ENCODE measurements at regions not wholly inside any gene's neighbourhood (a gene's known extent, or its start where the extent isn't known, plus 50 kb on each side); places are given as distances from the start of the nearest gene placed in this dataset.

DNA sequence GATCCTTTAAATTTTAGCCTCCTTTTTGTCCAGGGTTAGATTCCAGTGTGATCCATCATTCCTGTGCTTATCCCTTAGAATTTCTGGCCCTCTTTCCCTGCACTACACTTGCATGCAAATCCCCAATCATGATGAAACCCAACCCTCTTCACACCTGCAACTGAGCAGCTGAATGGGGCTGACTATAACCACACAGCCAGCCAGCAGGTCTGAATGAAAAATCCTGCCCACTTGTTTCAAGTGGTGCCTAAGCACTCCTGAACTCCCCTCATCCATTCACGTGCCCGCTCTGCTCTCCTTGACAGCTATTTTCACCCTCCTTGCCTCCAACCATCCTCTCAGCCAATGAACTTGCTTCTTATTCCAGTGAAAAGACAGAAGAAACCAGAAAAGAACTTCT, 80.5 kb upstream of the AFF3 start:
- ATAC-seq = no peak

DNA sequence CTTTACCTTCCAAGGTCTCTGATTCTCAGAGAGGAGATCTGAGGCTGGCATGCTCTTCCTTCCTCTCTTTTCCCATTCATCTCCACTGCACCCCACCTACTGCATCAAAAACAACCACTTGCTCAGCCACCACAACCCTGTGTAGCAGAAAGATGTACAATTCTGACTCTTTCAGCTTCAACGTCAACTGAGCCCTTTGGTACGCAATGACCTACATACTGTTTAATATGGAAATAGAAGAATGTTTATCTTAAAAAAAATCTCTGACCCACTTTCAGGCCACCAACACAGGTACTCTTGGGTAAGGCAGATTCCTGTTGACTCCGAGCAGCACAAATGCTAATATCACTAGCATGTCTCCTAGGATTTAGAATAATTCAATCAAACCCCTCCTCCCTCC, 76.2 kb upstream of the AFF3 start:
- H3K27ac Mint-ChIP-seq = no peak overlapping the region
- no peaks in the 10 kb centered on the region for H3K36me3 Mint-ChIP-seq
- H3K9me3 Mint-ChIP-seq = peaks cover 5 to 6% of the 10 kb centered on the region in 2 donors
- DNase-seq (ENCODE audit: low spot score in 2 of 2) (no peak), ATAC-seq (no peak)

More for the DNA sequence above, 80.5 kb upstream of the AFF3 start:
- DNase-seq (ENCODE audit: low spot score in 2 of 2) = no peak
- no peaks in the 10 kb centered on the region for H3K36me3 Mint-ChIP-seq
- H3K9me3 Mint-ChIP-seq = peaks cover 5 to 6% of the 10 kb centered on the region in 2 donors
- H3K27ac Mint-ChIP-seq = no peak overlapping the region

DNA sequence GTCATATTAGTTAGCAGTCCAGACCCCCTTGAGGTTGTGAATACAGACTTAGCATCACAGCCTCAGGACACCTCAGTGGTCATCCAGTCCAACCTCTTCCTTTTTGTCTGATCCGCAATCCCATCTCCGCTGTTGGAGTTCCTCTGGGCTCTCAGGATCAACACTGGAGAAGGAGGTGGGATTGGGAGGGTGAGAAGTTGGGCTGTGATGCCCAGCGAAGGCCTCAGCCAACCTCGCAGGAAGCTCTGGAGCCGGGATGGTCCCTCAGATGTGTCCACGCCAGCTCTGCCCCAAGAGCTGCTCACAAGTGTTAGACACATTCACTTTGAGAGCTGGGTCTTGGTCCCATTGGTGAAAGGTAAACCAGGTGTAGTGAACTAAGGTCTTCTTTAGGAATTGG, 74.9 kb upstream of the AFF3 start:
- Mint-ChIP-seq H3K27ac (no peak overlapping the region), H3K36me3 (no peaks in the 10 kb centered on the region), H3K9me3 (peaks cover 5 to 6% of the 10 kb centered on the region in 2 donors)
- ATAC-seq (no peak), DNase-seq (ENCODE audit: low spot score in 2 of 2) (no peak)

DNA sequence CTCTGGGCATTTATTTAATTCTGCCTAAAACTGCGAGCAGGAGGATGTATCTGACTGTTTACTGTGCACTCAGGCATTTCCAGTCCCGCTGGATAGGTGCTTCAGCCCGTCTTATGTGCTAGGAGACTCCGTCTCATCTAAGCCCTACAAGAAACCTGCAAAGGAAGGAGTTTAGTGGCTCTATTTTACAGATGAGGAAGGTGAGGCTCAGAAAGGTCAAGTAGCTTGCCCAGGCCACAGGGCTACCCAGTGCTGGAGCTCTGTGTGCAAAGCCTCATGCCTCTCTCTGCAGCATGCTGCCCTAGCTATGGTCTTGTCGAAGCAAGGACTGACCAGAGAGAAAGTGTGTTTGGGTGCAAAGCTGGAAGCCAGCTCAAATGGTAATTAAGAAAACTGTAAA, 73.6 kb upstream of the AFF3 start:
- ATAC-seq = no peak
- DNase-seq (ENCODE audit: low spot score in 2 of 2) = no peak
- no peak overlapping the region for H3K27ac Mint-ChIP-seq

DNA sequence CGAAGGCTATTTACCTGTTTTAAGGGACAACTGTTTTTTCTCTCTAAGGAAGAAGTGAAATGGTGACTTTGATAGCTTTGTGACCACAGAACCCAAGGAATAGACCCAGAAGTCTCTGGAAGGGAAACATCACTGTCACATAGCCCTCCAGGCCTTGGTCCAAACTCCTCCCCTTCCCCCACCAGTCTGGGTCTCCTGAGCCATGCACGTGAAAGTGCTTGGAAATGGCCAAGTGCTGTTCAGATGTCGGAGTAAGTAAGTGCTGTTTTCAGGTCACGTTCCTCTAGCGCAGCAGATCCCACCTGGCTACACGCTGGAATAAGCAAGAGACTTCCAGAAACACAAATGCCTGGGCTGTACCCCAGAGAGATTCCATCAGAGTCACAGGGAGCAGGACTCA, 73.0 kb upstream of the AFF3 start:
- H3K9me3 Mint-ChIP-seq = no peaks in the 10 kb centered on the region
- H3K27ac Mint-ChIP-seq = no peak overlapping the region
- ATAC-seq = no peak
- no peaks in the 10 kb centered on the region for H3K36me3 Mint-ChIP-seq
- no peak for DNase-seq (ENCODE audit: low spot score in 2 of 2)

More for the DNA sequence above, 73.6 kb upstream of the AFF3 start:
- no peaks in the 10 kb centered on the region for H3K36me3 Mint-ChIP-seq
- H3K9me3 Mint-ChIP-seq = no peaks in the 10 kb centered on the region

DNA sequence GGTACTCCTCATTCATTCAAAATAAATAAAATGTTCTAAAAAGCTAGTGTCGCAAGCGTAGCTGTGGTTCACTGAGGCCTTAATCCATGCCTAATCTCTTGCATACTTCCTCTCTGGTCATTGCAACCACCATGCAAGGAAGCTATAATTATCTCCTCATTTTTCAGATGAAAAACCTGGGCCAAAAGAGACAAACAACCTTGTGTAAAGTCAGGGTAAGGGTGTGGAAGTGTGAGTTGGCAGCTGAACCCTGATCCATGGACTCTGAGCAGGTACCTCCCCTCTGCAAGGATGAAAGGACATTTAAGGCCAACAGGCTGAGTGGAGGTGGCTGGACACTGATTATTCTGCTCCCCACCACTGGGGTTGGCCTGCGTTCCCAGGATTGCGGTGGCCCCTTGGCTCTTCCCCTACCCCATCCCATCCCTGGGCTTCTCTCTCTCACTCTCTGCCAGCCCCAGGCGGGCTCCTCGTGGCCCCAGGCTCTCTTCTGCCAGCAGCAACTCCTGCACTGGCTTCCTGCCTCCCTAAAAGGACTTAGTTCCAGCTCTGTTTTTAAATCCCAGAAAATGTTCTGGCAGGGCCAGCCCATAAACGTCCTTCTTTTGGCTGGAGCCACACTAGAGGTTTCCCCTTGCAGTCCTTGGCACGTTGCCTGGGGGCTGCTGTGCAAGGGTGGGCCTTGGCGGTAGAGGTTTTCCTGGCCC, 72.0 kb upstream of the AFF3 start:
- H3K36me3 Mint-ChIP-seq = no peaks in the 10 kb centered on the region
- no peaks in the 10 kb centered on the region for H3K9me3 Mint-ChIP-seq
- no peak for DNase-seq (ENCODE audit: low spot score in 2 of 2)
- ATAC-seq = no peak
- H3K27ac Mint-ChIP-seq = no peak overlapping the region

DNA sequence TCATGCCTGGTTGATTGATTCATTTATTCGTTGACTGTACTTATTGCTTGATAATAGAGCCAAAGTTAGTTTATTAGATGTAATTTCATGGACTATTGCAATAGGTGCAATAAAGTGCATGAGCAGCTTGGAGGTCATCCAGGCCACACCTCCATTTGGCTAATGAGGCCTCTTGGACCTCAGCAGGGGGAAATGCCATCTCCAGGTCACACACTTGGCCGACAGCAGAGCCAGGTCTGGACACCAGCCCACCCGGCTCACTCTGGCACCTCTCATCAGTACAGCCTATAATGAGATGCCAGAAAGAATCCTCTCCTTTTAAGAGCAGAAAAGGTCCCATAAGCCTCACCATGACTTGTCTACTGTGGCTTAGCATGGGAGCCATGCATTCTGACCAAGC, 71.2 kb upstream of the AFF3 start:
- H3K36me3 Mint-ChIP-seq = no peaks in the 10 kb centered on the region
- H3K27ac Mint-ChIP-seq = no peak overlapping the region
- no peaks in the 10 kb centered on the region for H3K9me3 Mint-ChIP-seq
- DNase-seq (ENCODE audit: low spot score in 2 of 2) (no peak), ATAC-seq (no peak)

DNA sequence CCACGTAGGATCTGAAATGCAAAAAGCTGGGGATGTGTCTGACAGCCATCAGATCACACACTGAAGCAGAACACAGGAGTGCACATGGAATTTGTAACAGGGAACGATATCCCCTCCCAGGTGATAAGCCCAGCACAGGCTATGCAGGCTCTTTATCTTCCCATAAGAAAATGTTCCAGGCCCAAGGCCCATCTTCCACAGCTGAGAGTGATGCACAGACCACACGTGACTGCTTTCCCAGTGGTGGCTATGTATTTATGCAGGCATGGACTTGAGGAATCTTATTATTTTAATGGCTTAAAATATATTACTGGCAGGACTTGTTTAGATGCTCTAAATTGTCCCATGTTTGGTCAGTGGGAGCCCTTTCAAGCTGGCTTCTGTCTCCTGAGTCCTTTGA, 70.5 kb upstream of the AFF3 start:
- H3K36me3 Mint-ChIP-seq = no peaks in the 10 kb centered on the region
- no peak for ATAC-seq
- H3K27ac Mint-ChIP-seq = no peak overlapping the region
- no peaks in the 10 kb centered on the region for H3K9me3 Mint-ChIP-seq
- no peak for DNase-seq (ENCODE audit: low spot score in 2 of 2)

DNA sequence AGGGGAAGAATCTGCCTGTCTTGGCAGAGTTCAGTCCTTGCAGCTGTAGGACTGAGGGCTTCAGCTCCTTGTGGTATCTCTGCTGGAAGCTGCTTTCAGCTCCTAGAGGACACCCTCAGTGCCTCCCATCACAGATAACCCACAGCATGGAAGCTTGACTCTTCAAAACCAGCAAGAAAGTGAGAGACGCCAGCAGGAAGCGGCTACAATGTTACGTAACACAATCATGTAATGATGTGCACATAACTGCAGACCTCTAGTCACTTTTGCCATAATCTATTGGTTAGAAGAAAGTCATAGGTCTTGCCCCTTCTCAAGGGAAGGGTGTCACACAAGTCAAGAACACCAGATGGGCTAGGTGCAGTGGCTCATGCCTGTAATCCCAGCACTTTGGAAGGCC, 69.1 kb upstream of the AFF3 start:
- Mint-ChIP-seq H3K27ac (no peak overlapping the region), H3K36me3 (no peaks in the 10 kb centered on the region)
- ATAC-seq = no peak

DNA sequence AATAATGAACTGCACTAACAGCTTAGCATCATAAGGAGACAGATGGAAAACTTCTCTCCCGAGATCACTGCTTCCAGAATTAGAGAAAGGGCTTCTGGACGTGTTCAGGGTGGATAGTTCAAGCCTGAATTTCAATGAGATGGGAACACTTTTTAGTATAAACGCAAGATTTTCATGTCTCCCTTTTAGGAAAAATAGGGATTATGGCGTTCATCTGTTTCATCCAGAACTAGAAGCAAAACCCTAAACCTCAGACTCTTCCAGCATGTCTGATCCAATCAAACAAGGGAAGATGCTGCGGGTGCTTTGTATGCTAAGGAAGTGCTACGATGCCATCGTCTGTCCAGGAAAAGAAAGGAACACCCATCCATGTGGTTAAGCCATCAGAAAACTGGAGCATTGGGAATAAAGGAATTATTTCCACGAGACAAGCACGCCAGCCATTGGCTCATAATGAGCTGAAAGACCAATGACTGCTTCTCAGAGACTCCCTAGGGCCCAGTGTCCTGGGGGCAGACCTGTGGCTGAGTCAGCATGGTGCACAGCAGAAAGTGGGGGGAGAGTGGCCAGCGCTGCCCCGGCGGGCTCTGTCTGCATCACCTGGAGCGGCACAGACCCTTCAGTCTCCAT, 65.9 kb upstream of the AFF3 start:
- Mint-ChIP-seq H3K9me3 (no peaks in the 10 kb centered on the region), H3K36me3 (no peaks in the 10 kb centered on the region), H3K27ac (no peak overlapping the region)
- ATAC-seq = no peak
- DNase-seq (ENCODE audit: low spot score in 2 of 2) = no peak

More for the DNA sequence above, 69.1 kb upstream of the AFF3 start:
- DNase-seq (ENCODE audit: low spot score in 2 of 2) = no peak
- no peaks in the 10 kb centered on the region for H3K9me3 Mint-ChIP-seq

DNA sequence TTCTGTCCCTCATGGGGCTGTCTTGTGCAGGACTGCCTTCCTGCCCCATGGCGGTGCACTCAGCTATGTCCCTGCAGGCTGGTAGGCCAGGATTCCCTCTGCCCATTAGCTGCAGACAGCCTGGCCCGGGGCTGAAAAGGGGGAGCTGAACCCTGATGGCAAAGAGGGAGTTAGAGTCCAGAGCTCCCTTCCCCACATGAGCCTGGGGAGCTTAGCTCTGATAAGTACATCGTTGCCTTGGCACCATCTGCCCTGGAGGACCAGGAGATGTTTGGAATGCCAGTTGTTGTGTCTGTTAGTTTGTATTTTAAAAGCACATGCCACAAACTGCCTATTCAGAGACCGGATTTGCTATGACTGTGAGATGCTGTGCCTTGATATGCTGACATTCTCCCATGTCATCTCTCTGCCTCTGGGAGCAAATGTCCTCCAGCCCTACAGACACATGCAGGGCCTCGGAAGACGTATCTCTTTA, 65.1 kb upstream of the AFF3 start:
- H3K27ac Mint-ChIP-seq = no peak overlapping the region
- H3K36me3 Mint-ChIP-seq = no peaks in the 10 kb centered on the region
- H3K9me3 Mint-ChIP-seq = no peaks in the 10 kb centered on the region
- DNase-seq (ENCODE audit: low spot score in 2 of 2) (no peak), ATAC-seq (no peak)

DNA sequence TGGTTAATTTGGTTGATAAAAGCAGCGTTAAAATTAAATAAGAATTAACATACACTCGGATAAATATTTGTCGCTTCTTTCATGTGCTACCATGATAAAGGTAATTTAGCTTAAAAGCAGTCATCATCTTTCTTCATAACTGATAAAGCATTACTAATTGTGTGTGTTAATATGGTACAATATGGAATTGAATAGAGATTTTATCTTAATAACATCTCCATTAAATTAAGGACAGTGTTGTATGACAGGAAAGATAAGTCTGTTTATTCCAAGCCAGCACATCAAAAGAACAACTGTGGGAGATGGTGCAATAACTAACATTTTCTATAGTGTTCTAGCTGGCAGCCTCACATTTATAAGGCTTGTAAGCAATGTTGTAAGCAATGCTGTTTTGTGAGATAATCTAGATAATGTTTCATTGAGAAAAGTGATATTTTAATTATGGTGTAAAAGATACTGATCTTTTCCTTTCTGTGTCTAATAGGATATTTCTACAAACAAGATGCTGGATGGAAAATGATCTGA, 64.4 kb upstream of the AFF3 start:
- Mint-ChIP-seq H3K9me3 (no peaks in the 10 kb centered on the region), H3K27ac (no peak overlapping the region), H3K36me3 (no peaks in the 10 kb centered on the region)
- DNase-seq (ENCODE audit: low spot score in 2 of 2) (no peak), ATAC-seq (no peak)

DNA sequence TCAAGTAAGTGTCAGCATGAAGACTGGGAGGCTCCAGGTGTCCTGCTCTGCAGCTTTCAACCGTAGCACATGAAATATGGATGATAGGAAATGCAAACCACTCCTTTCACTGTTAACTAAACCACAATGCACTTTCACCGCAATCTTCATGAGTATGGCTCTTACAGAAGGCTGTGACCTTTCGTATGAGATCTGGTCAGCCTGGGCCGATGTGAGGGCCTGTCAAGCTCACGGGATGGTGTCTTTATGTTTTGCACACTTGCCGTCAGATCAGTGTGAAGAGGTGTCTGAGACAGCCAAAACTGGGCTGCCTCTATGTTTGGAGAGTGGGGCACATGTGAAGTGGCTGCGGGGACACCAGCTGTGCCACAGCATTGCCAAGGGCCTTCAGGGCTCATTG, 62.8 kb upstream of the AFF3 start:
- DNase-seq (ENCODE audit: low spot score in 2 of 2) = no peak
- Mint-ChIP-seq H3K9me3 (no peaks in the 10 kb centered on the region), H3K27ac (no peak overlapping the region), H3K36me3 (no peaks in the 10 kb centered on the region)
- peak in 1 of 2 donors; percentile 37 for ATAC-seq

DNA sequence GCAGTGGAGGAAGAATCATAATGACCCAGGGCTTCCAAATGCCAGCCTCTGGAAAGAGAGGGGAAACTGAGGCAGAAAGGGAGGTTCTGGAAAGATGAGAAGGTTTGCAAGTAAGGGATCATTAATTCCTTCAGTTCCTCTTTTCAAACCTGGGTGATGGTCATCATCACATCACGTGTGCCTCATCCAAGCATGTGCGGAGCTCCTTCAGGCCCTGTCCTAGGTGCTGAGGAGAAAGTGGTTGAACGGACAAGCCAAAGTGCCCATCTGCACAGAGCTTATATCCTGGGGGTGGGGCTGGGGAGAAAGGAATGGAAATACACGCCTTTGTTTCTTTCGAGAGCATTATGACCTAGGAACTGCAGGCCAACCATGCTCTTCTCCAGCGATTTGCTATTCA, 60.2 kb upstream of the AFF3 start:
- H3K36me3 Mint-ChIP-seq = no peaks in the 10 kb centered on the region
- no peaks in the 10 kb centered on the region for H3K9me3 Mint-ChIP-seq
- H3K27ac Mint-ChIP-seq = no peak overlapping the region
- no peak for ATAC-seq
- no peak for DNase-seq (ENCODE audit: low spot score in 2 of 2)

DNA sequence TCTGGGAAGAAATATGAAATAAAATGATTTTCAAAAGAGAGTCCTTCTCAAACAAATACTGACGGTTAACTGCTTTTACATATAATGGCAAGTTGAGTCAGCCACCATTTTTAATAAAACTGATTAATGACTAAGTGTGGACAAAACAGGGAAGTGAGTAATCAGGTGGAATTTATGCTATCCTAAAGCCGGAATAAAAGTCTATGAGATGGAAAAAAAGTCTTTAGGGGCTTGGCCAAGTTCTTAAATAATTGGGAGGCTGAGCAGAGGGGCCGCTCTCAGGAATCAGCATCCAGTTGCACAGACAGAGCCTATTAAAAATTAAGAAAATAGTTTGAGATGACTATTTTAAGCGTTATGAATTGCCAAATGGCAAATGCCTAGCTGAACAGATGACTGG, 58.6 kb upstream of the AFF3 start:
- no peak for ATAC-seq
- H3K27ac Mint-ChIP-seq = no peak overlapping the region
- no peaks in the 10 kb centered on the region for H3K36me3 Mint-ChIP-seq
- no peak for DNase-seq (ENCODE audit: low spot score in 2 of 2)
- no peaks in the 10 kb centered on the region for H3K9me3 Mint-ChIP-seq

DNA sequence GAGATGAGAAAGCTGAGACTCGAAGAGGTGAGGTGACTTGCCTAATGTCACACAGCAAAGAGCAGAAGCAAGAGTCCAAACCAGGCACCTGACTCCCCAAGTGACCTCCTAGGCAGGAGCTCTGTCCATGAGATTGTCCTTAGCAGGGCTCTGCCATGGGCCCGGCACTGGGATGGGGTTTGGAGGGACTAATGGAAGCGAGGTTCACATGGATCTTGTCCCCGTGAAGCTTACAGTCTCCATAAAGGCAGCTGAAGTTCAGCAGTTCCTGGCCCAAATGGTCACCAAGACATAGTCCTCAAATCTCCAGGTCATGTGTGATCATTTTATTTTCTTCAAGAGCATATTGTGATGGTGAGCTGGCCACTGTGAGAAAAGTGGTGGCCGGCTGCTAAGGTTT, 57.0 kb upstream of the AFF3 start:
- Mint-ChIP-seq H3K27ac (no peak overlapping the region), H3K36me3 (no peaks in the 10 kb centered on the region), H3K9me3 (no peaks in the 10 kb centered on the region)
- DNase-seq (ENCODE audit: low spot score in 2 of 2) = no peak
- ATAC-seq = no peak

DNA sequence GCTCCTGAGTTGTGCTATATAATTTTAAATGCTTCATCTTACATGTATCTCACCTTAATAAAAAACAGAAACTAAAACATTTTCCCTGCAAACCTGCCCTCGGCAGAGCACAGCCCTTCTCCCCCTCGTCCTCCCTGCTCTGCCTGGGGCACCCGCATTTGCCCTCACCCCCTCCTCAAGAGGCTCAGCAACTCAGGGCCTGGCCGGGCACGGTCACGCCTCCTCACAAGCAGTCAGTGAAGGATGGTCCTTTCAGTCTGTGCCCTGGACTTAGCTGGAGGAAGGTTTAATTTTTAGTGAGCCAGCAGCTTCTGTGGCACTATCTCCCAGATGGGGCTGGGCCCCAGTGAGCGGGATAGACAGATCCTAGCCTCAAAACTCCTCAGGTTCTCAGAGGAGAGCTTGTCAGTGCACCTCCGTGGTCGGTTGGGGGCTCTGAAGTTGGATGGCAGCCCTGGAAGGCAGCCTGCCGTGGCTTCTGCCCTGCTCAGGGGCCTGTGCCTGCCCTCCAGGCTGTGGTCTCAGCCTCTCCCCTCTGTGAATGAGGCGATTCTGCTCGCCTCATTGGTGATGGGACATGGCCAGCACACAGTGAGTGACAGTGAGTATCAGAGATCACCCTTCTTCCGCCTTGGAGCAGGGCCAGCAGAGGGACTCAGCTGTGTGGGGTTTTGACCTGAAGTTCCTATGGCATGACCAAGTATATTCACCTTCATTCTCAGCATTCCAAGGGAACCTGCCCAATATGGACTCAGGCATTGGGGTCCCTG, 56.3 kb upstream of the AFF3 start:
- H3K9me3 Mint-ChIP-seq = no peaks in the 10 kb centered on the region
- H3K36me3 Mint-ChIP-seq = no peaks in the 10 kb centered on the region
- ATAC-seq = no peak
- no peak for DNase-seq (ENCODE audit: low spot score in 2 of 2)
- H3K27ac Mint-ChIP-seq = no peak overlapping the region
